ENCODE measurements at regions not wholly inside any gene's neighbourhood (a gene's known extent, or its start where the extent isn't known, plus 50 kb on each side); places are given as distances from the start of the nearest gene placed in this dataset.

GRCh38 chr4:125011646-125012045 is 299.1 kb upstream of the ANKRD50 start:
- TF ChIP-seq EZH2 (IDR thresholded peaks at IDR 0.05; ENCODE audit: borderline replicate concordance, low read depth, low read length, severe bottlenecking) (no peak), POLR2AphosphoS5 (IDR thresholded peaks at IDR 0.05; ENCODE audit: insufficient read depth, low read depth, low read length) (no peak), GATA2 (IDR thresholded peaks at IDR 0.05; ENCODE audit: insufficient read depth, insufficient read length, low read depth, low read length) (no peak), POLR2A (IDR thresholded peaks at IDR 0.05; ENCODE audit: low read depth, low read length) (no peak)
- TF ChIP-seq, protein P1, sequence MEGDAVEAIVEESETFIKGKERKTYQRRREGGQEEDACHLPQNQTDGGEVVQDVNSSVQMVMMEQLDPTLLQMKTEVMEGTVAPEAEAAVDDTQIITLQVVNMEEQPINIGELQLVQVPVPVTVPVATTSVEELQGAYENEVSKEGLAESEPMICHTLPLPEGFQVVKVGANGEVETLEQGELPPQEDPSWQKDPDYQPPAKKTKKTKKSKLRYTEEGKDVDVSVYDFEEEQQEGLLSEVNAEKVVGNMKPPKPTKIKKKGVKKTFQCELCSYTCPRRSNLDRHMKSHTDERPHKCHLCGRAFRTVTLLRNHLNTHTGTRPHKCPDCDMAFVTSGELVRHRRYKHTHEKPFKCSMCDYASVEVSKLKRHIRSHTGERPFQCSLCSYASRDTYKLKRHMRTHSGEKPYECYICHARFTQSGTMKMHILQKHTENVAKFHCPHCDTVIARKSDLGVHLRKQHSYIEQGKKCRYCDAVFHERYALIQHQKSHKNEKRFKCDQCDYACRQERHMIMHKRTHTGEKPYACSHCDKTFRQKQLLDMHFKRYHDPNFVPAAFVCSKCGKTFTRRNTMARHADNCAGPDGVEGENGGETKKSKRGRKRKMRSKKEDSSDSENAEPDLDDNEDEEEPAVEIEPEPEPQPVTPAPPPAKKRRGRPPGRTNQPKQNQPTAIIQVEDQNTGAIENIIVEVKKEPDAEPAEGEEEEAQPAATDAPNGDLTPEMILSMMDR (IDR thresholded peaks at IDR 0.05; ENCODE audit: extremely low read depth in 1 of 2, insufficient read depth in 1 of 2, low read depth in 1 of 2, low read length in 2 of 2) = no peak
- TF ChIP-seq, protein P2, sequence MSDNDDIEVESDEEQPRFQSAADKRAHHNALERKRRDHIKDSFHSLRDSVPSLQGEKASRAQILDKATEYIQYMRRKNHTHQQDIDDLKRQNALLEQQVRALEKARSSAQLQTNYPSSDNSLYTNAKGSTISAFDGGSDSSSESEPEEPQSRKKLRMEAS (IDR thresholded peaks at IDR 0.05; ENCODE audit: insufficient read depth, insufficient read length) = no peak
